Activated CD4-positive, alpha-beta T cell treated with anti-CD3 and anti-CD28 coated beads, Interleukin-2, amount 50 U/mL, for 1 hour (primary cell): ENCODE measurements at regions not wholly inside any gene's neighbourhood (a gene's known extent, or its start where the extent isn't known, plus 50 kb on each side); places are given as distances from the start of the nearest gene placed in this dataset.

ENCODE experiments used
- DNase-seq: peaks from one replicate; pipeline ENCODE4 v3.0.0-alpha.2; 2020

- DNase-seq = no peak
These were observed 311.1 kb downstream of the AJAP1 start for GRCh38 chr1:4965346-4966075.

- DNase-seq = no peak
These were observed 310.4 kb downstream of the AJAP1 start for GRCh38 chr1:4964634-4965345.

GRCh38 chr1:4963251-4963650 lies 308.8 kb downstream of the AJAP1 start:
- no peak for DNase-seq

- DNase-seq = no peak
These were observed 308.4 kb downstream of the AJAP1 start for GRCh38 chr1:4962836-4963235.

GRCh38 chr1:4961935-4962645 lies 307.7 kb downstream of the AJAP1 start:
- DNase-seq = no peak

GRCh38 chr1:4960782-4961475 lies 306.5 kb downstream of the AJAP1 start:
- no peak for DNase-seq

GRCh38 chr1:4960336-4960735 lies 305.9 kb downstream of the AJAP1 start:
- DNase-seq = no peak

GRCh38 chr1:4959216-4959615 lies 304.8 kb downstream of the AJAP1 start:
- no peak for DNase-seq

- no peak for DNase-seq
These were observed 302.6 kb downstream of the AJAP1 start for GRCh38 chr1:4957027-4957426.

GRCh38 chr1:4954392-4954791 lies 300.0 kb downstream of the AJAP1 start:
- no peak for DNase-seq

- no peak for DNase-seq
These were observed 297.2 kb downstream of the AJAP1 start for GRCh38 chr1:4951601-4952000.

- no peak for DNase-seq
These were observed 291.9 kb downstream of the AJAP1 start for GRCh38 chr1:4946343-4946742.

- no peak for DNase-seq
These were observed 290.5 kb downstream of the AJAP1 start for GRCh38 chr1:4944911-4945310.

GRCh38 chr1:4944072-4944471 lies 289.7 kb downstream of the AJAP1 start:
- DNase-seq = no peak

- DNase-seq = no peak
These were observed 284.9 kb downstream of the AJAP1 start for GRCh38 chr1:4939266-4939665.

GRCh38 chr1:4937876-4938534 lies 283.6 kb downstream of the AJAP1 start:
- no peak for DNase-seq

GRCh38 chr1:4935807-4936206 lies 281.4 kb downstream of the AJAP1 start:
- DNase-seq = no peak

GRCh38 chr1:4933232-4933631 lies 278.8 kb downstream of the AJAP1 start:
- DNase-seq = no peak

GRCh38 chr1:4932311-4933030 lies 278.1 kb downstream of the AJAP1 start:
- DNase-seq = no peak

GRCh38 chr1:4931486-4931885 lies 277.1 kb downstream of the AJAP1 start:
- no peak for DNase-seq

GRCh38 chr1:4928186-4928585 lies 273.8 kb downstream of the AJAP1 start:
- DNase-seq = no peak

GRCh38 chr1:4924356-4924755 lies 269.9 kb downstream of the AJAP1 start:
- no peak for DNase-seq
